ENCODE measurements at regions not wholly inside any gene's neighbourhood (a gene's known extent, or its start where the extent isn't known, plus 50 kb on each side); places are given as distances from the start of the nearest gene placed in this dataset.
"Not testable (repeated sequence)": the region's sequence is repeated elsewhere in the genome, so short reads cannot be mapped to it uniquely, and the experiment has no call there.

DNA sequence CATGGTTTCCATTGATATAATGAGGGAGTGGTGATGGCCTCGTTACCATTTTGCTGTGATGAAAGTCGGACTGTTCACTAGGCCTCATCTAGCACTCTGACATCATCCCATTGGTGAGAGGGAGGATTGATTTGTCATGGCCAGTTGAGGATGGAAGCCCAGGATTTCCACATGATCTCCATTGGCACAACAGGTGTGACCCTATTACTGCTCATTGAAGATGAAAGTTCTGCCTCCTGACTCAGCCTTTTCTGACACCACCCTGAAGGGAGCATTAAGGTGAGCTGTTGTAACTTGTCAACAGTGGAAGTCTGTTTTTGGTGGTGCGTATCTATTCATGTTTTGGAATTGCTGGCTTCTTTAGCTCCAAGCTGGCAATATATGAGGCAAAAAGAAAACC is 144.2 kb downstream of the PABPC4L start:
- H3K4me3 ChIP-seq: no peak overlapping the region
- intact Hi-C loops (cut with DNase I): no loop called here
- DNase-seq (no peak), ATAC-seq (no peak)
- H3K9me3 ChIP-seq: peaks cover 0 to 5% (median 0%) of the 10 kb centered on the region in 12 donors
- H3K27ac ChIP-seq: no peak overlapping the region
- no peak for TF ChIP-seq POLR2A (IDR thresholded peaks at IDR 0.05)
- H3K4me1 ChIP-seq: no peaks in the 10 kb centered on the region
- 95 to 97% (median 96%) methylated on average over 3 of the region's 3 CpGs for WGBS, 4 donors
- no peaks in the 10 kb centered on the region for H3K36me3 ChIP-seq
- no peaks in the 10 kb centered on the region for H3K27me3 ChIP-seq

DNA sequence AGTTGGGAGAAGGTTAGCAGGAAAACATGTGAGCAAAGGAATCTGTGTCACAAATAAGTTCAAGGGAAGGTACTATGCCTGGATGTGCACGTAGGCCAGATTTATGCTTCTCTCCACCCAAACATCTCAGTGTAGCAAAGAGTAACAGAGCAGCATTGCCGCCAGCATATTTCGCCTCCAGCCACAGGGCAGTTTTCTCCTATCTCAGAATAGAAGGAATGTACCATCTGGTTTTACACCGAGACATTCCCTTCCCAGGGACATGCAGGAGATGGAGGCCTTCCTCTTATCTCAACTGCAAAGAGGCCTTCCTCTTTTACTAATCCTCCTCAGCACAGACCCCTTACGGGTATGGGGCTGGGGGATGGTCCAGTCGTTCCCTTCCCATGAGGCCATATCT is 155.4 kb downstream of the PABPC4L start:
- H3K36me3 ChIP-seq; DNase-seq; H3K27ac ChIP-seq; H3K9me3 ChIP-seq; intact Hi-C loops (cut with DNase I); ATAC-seq; H3K4me1 ChIP-seq; H3K4me3 ChIP-seq; H3K27me3 ChIP-seq: not testable (repeated sequence)
- WGBS, 4 donors: 51 to 74% (median 72%) methylated on average over 6 of the region's 6 CpGs

DNA sequence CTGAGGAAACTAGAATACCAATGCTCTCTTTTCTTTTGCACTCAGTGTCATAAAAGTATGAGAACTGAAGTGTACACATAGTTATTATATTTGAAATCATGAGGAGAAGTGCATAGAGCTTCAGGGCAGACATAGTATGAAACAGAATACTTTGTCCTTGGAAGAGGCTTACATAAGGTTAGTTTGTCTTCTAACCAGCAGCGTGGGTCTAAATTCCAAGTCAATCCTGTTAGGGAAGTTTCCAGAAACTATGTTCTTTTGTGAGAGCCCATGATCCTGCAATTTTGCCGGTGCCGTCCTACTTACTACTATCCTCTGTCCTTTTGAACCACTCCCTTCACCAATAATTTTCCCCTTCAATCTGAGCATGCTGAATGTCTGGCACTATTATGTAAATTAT is 156.2 kb downstream of the PABPC4L start:
- DNase-seq: no peak
- Histone ChIP-seq H3K9me3 (peaks cover 0 to 8% (median 0%) of the 10 kb centered on the region in 12 donors), H3K4me1 (no peaks in the 10 kb centered on the region), H3K27ac (no peak overlapping the region), H3K27me3 (no peaks in the 10 kb centered on the region), H3K36me3 (no peaks in the 10 kb centered on the region), H3K4me3 (no peak overlapping the region)
- WGBS, 4 donors: 90 to 96% (median 92%) methylated on average over 3 of the region's 3 CpGs
- no peak for ATAC-seq
- intact Hi-C loops (cut with DNase I): no loop called here
- TF ChIP-seq POLR2A (IDR thresholded peaks at IDR 0.05): no peak
- TF ChIP-seq, protein P1, sequence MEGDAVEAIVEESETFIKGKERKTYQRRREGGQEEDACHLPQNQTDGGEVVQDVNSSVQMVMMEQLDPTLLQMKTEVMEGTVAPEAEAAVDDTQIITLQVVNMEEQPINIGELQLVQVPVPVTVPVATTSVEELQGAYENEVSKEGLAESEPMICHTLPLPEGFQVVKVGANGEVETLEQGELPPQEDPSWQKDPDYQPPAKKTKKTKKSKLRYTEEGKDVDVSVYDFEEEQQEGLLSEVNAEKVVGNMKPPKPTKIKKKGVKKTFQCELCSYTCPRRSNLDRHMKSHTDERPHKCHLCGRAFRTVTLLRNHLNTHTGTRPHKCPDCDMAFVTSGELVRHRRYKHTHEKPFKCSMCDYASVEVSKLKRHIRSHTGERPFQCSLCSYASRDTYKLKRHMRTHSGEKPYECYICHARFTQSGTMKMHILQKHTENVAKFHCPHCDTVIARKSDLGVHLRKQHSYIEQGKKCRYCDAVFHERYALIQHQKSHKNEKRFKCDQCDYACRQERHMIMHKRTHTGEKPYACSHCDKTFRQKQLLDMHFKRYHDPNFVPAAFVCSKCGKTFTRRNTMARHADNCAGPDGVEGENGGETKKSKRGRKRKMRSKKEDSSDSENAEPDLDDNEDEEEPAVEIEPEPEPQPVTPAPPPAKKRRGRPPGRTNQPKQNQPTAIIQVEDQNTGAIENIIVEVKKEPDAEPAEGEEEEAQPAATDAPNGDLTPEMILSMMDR (IDR thresholded peaks at IDR 0.05): no peak

DNA sequence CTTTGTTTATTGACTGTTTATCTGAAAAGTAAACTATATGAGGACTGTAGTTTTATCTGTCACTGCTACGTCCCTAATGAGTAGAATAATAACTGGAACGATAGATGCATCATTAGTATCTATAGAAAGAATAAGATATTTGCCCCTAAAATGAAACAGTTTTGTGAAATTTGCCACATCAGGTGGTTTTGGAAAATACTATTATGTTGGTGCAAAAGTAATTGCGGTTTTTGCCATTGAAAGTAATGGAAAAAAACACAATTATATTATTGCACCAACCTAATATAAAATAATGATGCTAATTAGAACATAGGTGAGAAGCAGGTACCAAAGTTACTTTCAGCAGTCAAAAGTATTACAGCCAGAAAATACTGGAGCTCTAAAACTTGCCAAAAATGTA is 158.3 kb downstream of the PABPC4L start:
- H3K4me1 ChIP-seq: no peaks in the 10 kb centered on the region
- TF ChIP-seq, protein P1 (IDR thresholded peaks at IDR 0.05): no peak
- peaks cover 0 to 18% (median 0%) of the 10 kb centered on the region in 12 donors for H3K9me3 ChIP-seq
- no peak overlapping the region for H3K27ac ChIP-seq
- WGBS, 4 donors: 67 to 84% (median 74%) methylated on average over 3 of the region's 3 CpGs
- DNase-seq (no peak), ATAC-seq (no peak)
- no peak overlapping the region for H3K4me3 ChIP-seq
- H3K36me3 ChIP-seq: no peaks in the 10 kb centered on the region
- intact Hi-C loops (cut with DNase I): no loop called here
- H3K27me3 ChIP-seq: no peaks in the 10 kb centered on the region

DNA sequence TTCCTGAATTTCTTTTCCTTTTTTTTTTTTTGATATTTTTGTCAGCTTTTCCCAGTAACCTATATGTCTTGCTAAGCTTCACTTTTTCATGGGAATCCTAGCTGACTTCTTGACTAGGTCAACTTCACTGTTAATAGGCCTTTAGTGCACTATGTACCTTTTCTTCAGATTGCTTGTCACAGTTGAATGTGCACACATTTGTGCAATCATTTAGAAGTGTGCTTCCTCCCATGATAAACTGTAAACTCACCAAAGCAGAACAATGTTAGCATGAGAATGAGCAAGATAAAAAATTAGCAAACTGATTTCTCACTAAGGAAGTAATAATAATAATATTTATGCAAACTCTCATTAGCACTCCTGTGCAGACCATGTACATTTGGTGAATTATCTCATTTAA is 173.2 kb downstream of the PABPC4L start:
- H3K9me3 ChIP-seq: peaks cover 0 to 1% (median 0%) of the 10 kb centered on the region in 12 donors
- no peaks in the 10 kb centered on the region for H3K36me3 ChIP-seq
- H3K4me1 ChIP-seq: no peaks in the 10 kb centered on the region
- intact Hi-C loops (cut with DNase I): no loop called here
- H3K27ac ChIP-seq: no peak overlapping the region
- no peaks in the 10 kb centered on the region for H3K27me3 ChIP-seq
- no peak overlapping the region for H3K4me3 ChIP-seq
- DNase-seq (no peak), ATAC-seq (no peak)
- no peak for TF ChIP-seq POLR2A (IDR thresholded peaks at IDR 0.05)
- TF ChIP-seq, protein P1 (IDR thresholded peaks at IDR 0.05): no peak
